AG09319 (cell line): ENCODE measurements at regions not wholly inside any gene's neighbourhood (a gene's known extent, or its start where the extent isn't known, plus 50 kb on each side); places are given as distances from the start of the nearest gene placed in this dataset.
A peak's percentile ranks its signal among the peaks of the same experiment; 100 is the strongest.
"Not testable (repeated sequence)": the region's sequence is repeated elsewhere in the genome, so short reads cannot be mapped to it uniquely, and the experiment has no call there.

Experiments
- DNase-seq: peaks from one replicate; pipeline ENCODE4 v3.0.0-alpha.2; 2010; ENCODE audit warnings: low read depth; ENCODE audit errors: extremely low read depth
- CTCF ChIP-seq: IDR thresholded peaks from 2 replicates; pipeline ENCODE4 v1.5.1; 2011; ENCODE audit warnings: low read depth, mild to moderate bottlenecking, inconsistent platforms, low read length, moderate library complexity

- no peak for DNase-seq
- TF ChIP-seq CTCF = no peak
Observed at GRCh38 chr1:111063595-111063994, 76.3 kb downstream of the DRAM2 start.

- no peak for DNase-seq
- TF ChIP-seq CTCF = no peak
Observed at GRCh38 chr1:111062624-111063023, 77.3 kb downstream of the DRAM2 start.

- no peak for TF ChIP-seq CTCF
- no peak for DNase-seq
Observed at GRCh38 chr1:111062081-111062480, 77.8 kb downstream of the DRAM2 start.

DNA sequence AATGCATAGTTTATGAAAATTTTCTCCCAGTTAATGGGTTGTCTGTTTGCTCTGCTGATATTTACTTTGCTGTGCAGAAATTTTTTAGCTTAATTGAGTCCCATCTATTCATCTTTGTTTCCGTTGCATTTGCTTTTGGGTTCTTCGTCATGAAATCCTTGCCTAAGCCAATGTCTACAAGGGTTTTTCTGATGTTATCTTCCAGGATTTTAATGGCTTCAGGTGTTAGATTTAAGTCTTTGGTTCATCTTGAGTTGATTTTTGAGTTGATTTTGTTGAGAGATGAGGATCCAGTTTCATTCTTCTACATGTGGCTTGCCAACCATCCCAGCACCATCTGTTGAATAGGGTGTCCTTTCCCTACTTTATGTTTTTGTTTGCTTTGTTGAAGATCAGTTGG, 85.2 kb downstream of the DRAM2 start:
- no peak for DNase-seq
- TF ChIP-seq CTCF = no peak

- DNase-seq = no peak
- TF ChIP-seq CTCF = no peak
Observed at GRCh38 chr1:111052246-111052645, 87.6 kb downstream of the DRAM2 start.

- not testable (repeated sequence) for DNase-seq
Observed at GRCh38 chr1:111048253-111048652, 84.5 kb upstream of the LRIF1 start.

DNA sequence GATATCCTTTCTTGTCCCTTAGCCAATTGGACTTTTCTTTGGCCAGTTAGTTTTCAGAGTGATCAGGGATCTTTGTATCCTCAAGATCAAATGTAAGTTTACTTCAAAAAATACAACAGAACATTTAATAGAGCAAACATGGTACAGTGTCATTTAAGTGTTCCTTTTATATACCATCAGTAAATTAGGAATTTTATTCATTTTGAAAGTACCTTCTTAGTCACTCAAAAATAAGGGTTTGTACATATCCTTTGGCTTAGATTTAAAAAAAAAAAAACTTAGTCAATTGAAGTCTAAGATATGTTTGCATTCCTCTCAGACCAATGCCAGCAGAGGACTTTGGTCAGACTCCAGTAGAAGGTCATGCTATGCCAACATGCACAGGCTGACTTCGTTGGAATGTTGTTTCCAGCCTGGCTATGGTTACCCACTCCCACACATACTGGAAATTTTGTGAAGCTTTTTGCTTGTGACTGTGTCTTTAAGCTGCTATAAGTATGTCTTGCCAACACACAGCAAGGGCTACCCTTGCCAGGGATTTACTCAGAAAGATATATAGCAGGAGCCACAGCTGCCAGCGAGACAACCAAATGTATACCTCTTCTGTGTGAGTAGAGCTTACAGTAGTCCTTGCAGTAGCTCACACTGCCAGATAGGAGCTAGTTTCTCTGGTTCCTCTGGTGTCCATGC, 81.5 kb upstream of the LRIF1 start:
- peak; percentile 7 for DNase-seq
- TF ChIP-seq CTCF = no peak

GRCh38 chr1:111032295-111032897, 68.7 kb upstream of the LRIF1 start:
- DNase-seq = no peak
- TF ChIP-seq CTCF = peak; percentile 67
